Epithelial cell of proximal tubule (primary cell): ENCODE measurements at regions not wholly inside any gene's neighbourhood (a gene's known extent, or its start where the extent isn't known, plus 50 kb on each side); places are given as distances from the start of the nearest gene placed in this dataset.

Source experiments
- DNase-seq: peaks from one replicate; pipeline ENCODE4 v3.0.0-alpha.2; 2011; ENCODE audit warnings: low read depth
- H3K4me3 ChIP-seq: 2 replicates; pipeline ENCODE4 v1.5.1; 2011; ENCODE audit warnings: low read depth, mild to moderate bottlenecking, low read length
- CTCF ChIP-seq: conservative IDR thresholded peaks from 2 replicates; pipeline ENCODE4 v1.5.1; 2012; ENCODE audit warnings: low read depth, mild to moderate bottlenecking, low read length

- no peak for TF ChIP-seq CTCF
- H3K4me3 ChIP-seq: no peak overlapping the region
- DNase-seq: no peak
Measured at GRCh38 chr13:34114581-34114980, 296.6 kb downstream of the RFC3 start.

GRCh38 chr13:34116651-34117050 lies 298.7 kb downstream of the RFC3 start:
- no peak overlapping the region for H3K4me3 ChIP-seq
- DNase-seq: no peak
- TF ChIP-seq CTCF: no peak

GRCh38 chr13:34124666-34125306 lies 306.8 kb downstream of the RFC3 start:
- no peak overlapping the region for H3K4me3 ChIP-seq
- no peak for DNase-seq
- no peak for TF ChIP-seq CTCF

GRCh38 chr13:34127523-34127922 lies 309.6 kb downstream of the RFC3 start:
- no peak overlapping the region for H3K4me3 ChIP-seq
- no peak for DNase-seq
- TF ChIP-seq CTCF: no peak

- no peak for DNase-seq
- no peak overlapping the region for H3K4me3 ChIP-seq
- no peak for TF ChIP-seq CTCF
Measured at GRCh38 chr13:34128661-34129060, 310.7 kb downstream of the RFC3 start.

GRCh38 chr13:34129436-34129835 lies 311.5 kb downstream of the RFC3 start:
- TF ChIP-seq CTCF: no peak
- no peak for DNase-seq
- no peak overlapping the region for H3K4me3 ChIP-seq

GRCh38 chr13:34137200-34137599 lies 319.3 kb downstream of the RFC3 start:
- DNase-seq: no peak
- H3K4me3 ChIP-seq: no peak overlapping the region
- no peak for TF ChIP-seq CTCF
